HFFc6 (cell line): ENCODE measurements at regions not wholly inside any gene's neighbourhood (a gene's known extent, or its start where the extent isn't known, plus 50 kb on each side); places are given as distances from the start of the nearest gene placed in this dataset.

Experiments used
- DNase-seq: peaks from one replicate; pipeline ENCODE4 v3.0.0-alpha.2; 2018
- H3K27ac Mint-ChIP-seq: 2 replicates; pipeline ENCODE4 v1.8.0; 2020; ENCODE audit warnings: mild to moderate bottlenecking, mixed read lengths
- H3K27me3 Mint-ChIP-seq: 2 replicates; pipeline ENCODE4 v1.8.0; 2021; ENCODE audit warnings: mild to moderate bottlenecking, moderate library complexity, mixed read lengths; ENCODE audit not compliant: insufficient read depth
- H3K36me3 Mint-ChIP-seq: 2 replicates; pipeline ENCODE4 v1.8.0; 2021; ENCODE audit warnings: low read depth, mixed read lengths
- H3K4me1 Mint-ChIP-seq: 2 replicates; pipeline ENCODE4 v1.8.0; 2020; ENCODE audit warnings: low read depth, mixed read lengths
- H3K4me3 Mint-ChIP-seq: 2 replicates; pipeline ENCODE4 v1.8.0; 2020; ENCODE audit warnings: mild to moderate bottlenecking, moderate library complexity, mixed read lengths
- H3K9me3 Mint-ChIP-seq: 2 replicates; pipeline ENCODE4 v1.8.0; 2020; ENCODE audit warnings: mild to moderate bottlenecking, mixed read lengths
- CTCF ChIP-seq: fragments of 200-600 bp; sonication (generic); IDR thresholded peaks from 2 replicates; pipeline ENCODE4 v1.5.0; 2021; ENCODE audit warnings: antibody characterized with exemption, mild to moderate bottlenecking

GRCh38 chr11:115922876-115923275 lies 418.7 kb upstream of the CADM1 start:
- Mint-ChIP-seq H3K36me3 (peaks cover 5% of the 10 kb centered on the region), H3K4me1 (no peaks in the 10 kb centered on the region), H3K27ac (no peak overlapping the region), H3K9me3 (peaks cover 66% of the 10 kb centered on the region), H3K4me3 (no peak overlapping the region), H3K27me3 (no peaks in the 10 kb centered on the region; the same call in 1 of the 2 replicates)
- TF ChIP-seq CTCF = no peak
- DNase-seq = no peak

- Mint-ChIP-seq H3K27ac (no peak overlapping the region), H3K4me1 (no peaks in the 10 kb centered on the region), H3K4me3 (no peak overlapping the region), H3K36me3 (peaks cover 5% of the 10 kb centered on the region), H3K27me3 (no peaks in the 10 kb centered on the region; the same call in 1 of the 2 replicates), H3K9me3 (peaks cover 59% of the 10 kb centered on the region)
- DNase-seq = no peak
- no peak for TF ChIP-seq CTCF
These were observed 417.8 kb upstream of the CADM1 start for GRCh38 chr11:115921986-115922385.

GRCh38 chr11:115921540-115921939 lies 417.3 kb upstream of the CADM1 start:
- H3K27me3 Mint-ChIP-seq = no peaks in the 10 kb centered on the region; the same call in 1 of the 2 replicates
- no peaks in the 10 kb centered on the region for H3K4me1 Mint-ChIP-seq
- no peak for TF ChIP-seq CTCF
- no peak overlapping the region for H3K4me3 Mint-ChIP-seq
- no peak for DNase-seq
- H3K36me3 Mint-ChIP-seq = peaks cover 4% of the 10 kb centered on the region
- H3K9me3 Mint-ChIP-seq = peaks cover 55% of the 10 kb centered on the region
- no peak overlapping the region for H3K27ac Mint-ChIP-seq

- Mint-ChIP-seq H3K4me1 (no peaks in the 10 kb centered on the region), H3K9me3 (peaks cover 51% of the 10 kb centered on the region), H3K27ac (no peak overlapping the region), H3K27me3 (no peaks in the 10 kb centered on the region; the same call in 1 of the 2 replicates), H3K36me3 (no peaks in the 10 kb centered on the region; the same call in 1 of the 2 replicates), H3K4me3 (no peak overlapping the region)
- no peak for TF ChIP-seq CTCF
- no peak for DNase-seq
These were observed 416.7 kb upstream of the CADM1 start for GRCh38 chr11:115920841-115921480.

GRCh38 chr11:115920092-115920461 lies 415.9 kb upstream of the CADM1 start:
- H3K4me1 Mint-ChIP-seq = no peaks in the 10 kb centered on the region
- H3K36me3 Mint-ChIP-seq = no peaks in the 10 kb centered on the region; the same call in 1 of the 2 replicates
- H3K27ac Mint-ChIP-seq = no peak overlapping the region
- H3K4me3 Mint-ChIP-seq = no peak overlapping the region
- peaks cover 59% of the 10 kb centered on the region for H3K9me3 Mint-ChIP-seq
- DNase-seq = no peak
- H3K27me3 Mint-ChIP-seq = no peaks in the 10 kb centered on the region; the same call in 1 of the 2 replicates
- no peak for TF ChIP-seq CTCF
